GM18909 (cell line): ENCODE measurements at regions not wholly inside any gene's neighbourhood (a gene's known extent, or its start where the extent isn't known, plus 50 kb on each side); places are given as distances from the start of the nearest gene placed in this dataset.
"Not testable (repeated sequence)": the region's sequence is repeated elsewhere in the genome, so short reads cannot be mapped to it uniquely, and the experiment has no call there.

Source experiments
- ATAC-seq: cut with Tn5 transposase; IDR thresholded peaks from one replicate; pipeline ENCODE4 v1.9.1; 2021; ENCODE audit warnings: mild to moderate bottlenecking; ENCODE audit not compliant: unreplicated experiment, poor library complexity

DNA sequence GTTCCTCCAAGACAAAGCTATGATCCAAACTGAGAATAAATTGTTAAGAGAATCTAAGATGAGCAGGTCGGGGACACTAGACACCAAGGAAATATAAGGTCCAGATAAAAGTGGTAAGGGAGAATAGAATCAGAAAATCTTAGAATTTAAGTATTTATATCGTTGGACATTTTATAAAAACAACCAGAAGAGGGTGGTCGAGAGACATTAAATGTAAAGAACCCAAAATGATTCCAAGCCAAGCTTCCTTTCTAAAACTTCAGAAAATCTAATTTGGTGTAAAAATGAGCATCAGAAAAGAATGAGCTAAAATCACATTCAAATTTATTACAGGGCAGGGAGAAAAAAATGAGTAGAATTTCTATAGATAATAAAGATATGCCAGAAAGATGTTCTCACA is 97.8 kb upstream of the OGFRL1 start:
- no peak for ATAC-seq

DNA sequence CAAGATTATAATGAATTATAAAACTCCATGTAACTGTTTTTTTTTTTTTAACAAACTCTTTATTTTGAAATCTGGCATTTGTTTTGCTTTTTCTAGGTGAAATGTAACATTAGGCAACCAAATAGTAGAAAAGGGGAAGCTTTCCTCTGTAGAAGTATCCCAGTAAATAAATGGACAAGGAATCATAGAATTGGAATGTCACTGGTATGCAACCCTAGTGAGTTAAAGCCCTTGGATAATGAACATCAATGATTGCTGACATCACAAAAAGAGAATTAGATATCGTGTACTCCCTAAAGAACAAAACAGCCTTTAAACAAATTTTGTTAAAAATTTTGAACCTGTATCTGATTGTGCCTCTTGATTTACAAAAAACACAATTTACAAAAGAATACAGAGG is 93.9 kb upstream of the OGFRL1 start:
- ATAC-seq: no peak

DNA sequence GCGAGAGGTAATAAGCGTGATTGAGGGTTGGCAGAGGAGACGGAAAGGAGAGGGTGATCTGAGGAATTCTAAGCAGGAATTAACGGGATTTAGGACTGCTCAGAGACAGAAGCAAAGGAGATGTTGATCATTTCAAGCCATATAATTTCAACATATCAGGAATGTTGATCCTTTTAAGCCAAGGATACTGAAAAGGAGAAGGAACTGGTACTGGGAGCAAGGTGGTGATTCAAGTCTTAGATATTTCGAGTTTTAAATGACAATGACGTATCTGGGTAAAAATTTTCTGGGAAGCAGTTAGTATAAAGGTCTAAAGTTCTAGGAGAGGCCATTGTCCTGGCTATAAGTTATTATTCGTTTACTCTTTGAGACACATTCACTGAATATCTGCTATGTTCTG is 91.3 kb upstream of the OGFRL1 start:
- no peak for ATAC-seq

DNA sequence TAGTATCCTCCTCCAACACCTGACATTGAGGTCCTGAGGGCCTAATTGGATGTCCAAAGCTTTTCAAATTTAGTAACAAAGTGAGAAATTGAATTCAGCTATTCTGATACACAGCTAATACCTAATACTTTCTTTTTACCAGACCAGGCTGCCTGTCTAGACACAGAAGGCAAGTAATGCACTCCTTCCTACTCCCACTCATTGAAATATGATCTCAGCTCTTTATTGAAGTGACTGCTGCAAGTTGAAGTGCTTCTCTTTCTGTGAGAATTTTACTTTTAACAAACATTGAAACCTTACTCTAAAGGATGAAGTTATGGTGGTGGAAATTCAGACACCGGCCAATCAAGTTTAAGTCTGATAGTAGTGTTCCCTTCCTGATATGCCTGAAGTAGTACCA is 90.8 kb upstream of the OGFRL1 start:
- ATAC-seq: no peak

DNA sequence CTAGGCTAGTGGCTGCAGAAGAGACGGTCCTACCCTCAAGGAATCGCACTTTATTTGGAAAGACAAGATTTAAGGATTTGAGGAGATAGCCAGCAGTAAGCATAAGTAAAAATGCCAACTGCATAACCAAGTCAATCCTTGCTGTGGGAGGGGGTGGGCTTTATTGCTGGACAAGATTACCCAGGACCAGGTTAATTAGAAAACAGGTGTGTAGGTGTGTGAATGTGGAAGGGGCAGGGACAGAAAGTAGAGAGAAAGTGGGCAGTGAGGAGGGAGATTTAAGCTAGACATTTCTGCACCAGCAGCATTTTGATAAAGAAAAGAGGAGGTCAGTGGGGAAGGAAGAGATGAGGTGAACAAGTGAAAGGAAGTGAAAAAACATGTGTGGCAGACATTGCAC is 89.7 kb upstream of the OGFRL1 start:
- ATAC-seq: no peak

DNA sequence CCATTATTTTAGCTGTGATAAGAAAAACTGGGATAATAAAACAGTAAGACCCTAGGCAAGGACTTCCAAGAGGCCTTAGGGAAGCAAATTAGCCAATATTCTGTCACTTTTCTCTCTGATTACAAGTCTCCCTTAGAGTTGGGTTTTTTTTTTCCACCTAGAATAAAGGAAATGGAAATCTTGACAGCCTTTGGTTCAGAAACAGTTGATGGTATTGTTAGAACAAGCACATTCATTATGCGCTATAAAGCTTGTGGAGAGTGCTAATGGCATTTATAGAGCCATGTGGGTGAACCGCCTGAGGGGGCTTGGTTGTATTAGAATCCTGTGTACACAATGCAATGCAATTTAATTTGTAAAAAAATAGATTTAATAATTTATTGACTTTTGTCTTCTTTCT is 88.9 kb upstream of the OGFRL1 start:
- ATAC-seq: no peak

DNA sequence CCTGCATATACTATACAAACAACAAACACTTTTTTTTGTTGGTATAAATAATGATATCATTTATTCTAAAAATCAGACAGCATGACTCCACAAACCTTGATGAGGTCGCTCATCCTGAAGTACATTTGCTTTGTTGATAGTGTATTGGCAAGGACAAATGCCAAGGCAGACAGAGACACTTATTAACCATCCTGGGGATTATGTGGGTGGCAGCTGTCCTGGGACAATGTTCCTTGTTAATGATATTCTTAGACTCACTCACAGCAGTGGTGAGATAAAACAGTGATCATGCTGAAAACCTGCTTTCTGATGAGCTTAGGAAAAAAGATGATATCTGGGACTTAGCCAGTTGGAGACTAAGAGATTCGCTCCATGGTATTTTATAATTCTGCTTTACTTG is 85.4 kb upstream of the OGFRL1 start:
- ATAC-seq: no peak

DNA sequence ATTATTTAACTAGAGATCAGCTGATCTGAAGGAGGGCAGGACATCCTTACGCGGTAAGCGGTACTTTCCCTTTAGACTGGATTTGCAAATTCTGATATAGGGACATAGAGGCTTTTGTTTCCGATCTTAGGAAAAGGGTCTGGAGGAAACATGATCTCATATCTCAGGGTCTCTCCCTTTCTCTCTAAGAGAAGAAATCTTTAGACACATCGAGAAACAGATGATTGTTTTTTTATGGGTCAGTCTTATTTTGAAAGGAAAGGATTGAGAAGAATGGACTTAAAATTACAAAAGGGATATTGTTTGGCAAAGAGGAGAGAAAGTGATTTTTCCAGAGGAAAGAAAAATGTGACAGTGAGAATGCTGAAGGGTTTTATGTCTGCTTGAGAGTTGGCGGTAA is 83.9 kb upstream of the OGFRL1 start:
- no peak for ATAC-seq

DNA sequence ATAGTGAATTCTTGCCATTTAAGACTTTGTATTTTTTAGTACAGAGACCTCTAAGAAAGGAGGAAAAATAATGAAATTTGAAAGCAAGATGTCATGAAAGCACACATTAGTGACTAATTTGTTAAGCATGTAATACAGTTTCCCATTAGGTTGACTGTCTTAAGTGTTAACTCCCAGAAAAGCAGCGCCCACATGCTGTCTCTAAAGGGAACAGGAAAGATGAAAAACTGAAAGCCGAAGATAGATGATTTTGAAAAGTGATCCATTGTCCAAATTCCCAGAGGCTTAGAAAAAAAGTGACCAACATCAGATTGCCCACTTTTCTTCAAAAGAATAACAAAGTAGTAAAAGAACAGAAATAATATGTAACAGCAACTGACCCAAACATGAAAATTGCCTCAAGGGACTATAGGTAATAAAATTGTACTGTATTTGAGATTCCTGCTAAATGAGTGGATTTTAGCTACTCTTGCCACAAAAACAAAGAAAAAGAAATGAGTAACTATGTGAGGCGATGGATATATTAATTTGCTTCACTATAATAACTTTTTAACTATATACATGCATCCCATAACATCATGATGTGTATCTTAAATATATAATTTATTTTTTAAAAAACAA is 83.2 kb upstream of the OGFRL1 start:
- no peak for ATAC-seq

DNA sequence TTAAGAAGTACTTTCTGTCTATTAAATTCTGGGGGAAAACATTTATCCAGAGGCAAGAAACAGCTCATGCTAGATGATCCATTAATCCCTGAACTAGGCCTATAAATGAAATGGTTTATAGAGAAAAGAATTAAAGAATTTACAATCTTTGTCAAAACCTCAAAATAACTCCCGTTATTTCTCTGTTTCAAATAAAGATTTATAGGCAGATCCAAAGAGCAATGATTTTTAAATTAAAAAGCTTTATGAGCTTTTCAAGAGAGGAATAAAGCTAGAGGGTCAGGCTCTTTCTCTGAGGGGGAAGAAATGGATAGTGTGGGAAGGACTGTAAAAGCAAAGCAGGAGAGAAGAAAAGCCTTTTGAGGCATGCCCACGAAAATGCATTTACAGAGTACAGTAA is 82.5 kb upstream of the OGFRL1 start:
- no peak for ATAC-seq

DNA sequence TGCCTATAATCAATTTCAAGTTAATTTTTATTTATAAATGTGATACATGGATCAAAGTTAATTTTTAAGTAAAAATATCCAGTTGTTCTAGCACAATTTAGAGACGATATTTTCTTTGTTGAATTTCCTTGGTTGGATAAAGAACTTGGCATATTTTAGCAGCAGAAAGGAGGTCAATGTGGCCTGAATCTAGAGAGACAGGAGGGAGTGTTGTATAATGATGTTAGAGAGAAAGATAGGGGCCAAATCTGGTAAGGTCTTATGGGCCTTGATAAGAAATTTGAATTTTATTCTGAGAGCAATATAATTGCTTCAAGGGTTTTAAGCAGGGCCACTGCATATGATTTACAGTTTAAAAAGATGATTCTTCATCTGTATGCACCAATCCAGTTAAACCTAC is 79.4 kb upstream of the OGFRL1 start:
- no peak for ATAC-seq

DNA sequence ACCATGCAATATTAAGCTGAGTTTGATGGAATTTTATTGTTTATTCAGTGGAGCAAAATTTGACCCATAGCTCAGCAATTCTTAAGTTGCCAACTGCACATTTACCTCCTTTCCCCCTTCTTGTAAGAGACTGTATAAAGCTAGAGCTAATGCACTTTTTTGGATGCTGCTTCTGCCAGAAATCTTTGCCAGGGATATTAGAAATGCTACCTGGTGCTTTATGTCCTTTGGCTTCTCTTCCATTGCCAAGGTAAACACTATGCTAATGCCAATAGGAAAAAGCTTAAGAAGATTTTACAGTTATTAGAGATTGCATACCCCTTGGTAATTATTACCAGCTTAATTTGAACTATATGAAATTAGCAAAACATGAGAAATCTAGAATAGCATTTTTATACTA is 79.0 kb upstream of the OGFRL1 start:
- no peak for ATAC-seq

DNA sequence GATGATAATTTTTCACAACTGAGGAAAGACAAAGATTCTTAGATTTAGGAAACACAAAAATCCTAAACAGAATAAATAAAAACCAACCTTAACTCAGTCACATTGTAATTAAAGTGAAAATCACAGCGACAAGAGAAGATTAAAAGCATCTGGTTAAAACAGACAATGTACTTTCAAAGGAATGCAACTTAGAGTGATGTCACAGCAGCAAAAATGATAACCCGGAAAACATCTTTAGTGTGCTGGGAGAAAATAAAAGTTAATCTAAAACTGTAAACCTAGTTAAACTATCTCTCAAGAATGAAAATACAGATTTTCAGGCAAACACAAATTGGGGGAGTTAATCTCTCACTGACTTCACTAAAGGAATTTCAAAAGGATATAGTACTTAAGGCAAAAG is 76.8 kb upstream of the OGFRL1 start:
- ATAC-seq: no peak

DNA sequence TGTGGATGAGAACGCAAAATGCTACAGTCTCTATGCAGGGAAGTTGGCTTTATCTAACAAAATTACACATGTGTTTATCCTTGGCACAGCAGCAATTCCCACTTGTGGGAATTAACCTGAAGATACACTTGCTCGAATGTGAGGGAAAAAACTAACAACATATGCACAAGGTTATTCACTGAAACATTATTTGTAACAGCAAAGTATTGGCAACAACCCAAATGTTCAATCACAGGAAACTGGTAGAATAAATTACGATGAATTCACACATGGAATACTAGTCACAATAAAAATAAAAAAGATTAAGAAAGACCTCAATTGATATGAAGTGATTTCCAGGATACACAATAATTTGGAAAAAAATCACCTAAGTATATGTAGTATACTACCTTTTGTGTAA is 68.1 kb upstream of the OGFRL1 start:
- no peak for ATAC-seq

DNA sequence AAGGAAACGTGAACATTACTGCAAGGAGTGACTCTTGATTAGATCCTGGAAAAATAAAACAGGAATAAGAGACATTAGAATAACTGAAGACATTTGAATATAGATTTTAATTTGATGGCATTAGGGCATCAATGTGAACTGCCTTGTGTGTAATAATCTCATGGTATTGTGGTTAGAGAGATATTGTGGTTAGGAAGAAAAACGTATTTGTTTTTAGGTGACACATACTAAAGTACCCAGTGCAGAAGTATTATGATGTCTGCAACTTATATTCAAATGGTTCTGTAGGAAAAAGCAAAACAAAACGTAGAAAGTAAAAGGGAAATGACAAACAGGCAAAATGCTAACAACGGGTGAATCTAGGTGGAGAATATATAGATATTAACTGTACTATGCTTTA is 65.9 kb upstream of the OGFRL1 start:
- no peak for ATAC-seq

DNA sequence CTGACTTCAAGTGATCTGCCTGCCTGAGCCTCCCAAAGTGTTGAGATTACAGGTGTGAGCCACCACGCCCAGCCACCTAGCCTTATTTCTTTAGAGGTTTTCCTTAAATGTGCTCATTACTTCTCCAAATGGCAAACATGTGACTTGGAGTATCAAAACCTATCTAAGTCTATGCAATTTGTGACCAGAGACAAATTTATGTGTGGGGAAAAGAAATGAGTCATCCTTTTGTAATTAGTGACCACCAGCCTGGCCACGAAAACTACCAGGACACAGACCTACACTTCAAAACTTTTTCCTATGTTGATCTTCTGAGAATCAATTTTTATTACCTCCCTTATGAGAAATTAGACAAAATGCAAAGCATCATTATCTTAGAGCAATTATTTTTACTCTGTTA is 64.6 kb upstream of the OGFRL1 start:
- ATAC-seq: no peak

DNA sequence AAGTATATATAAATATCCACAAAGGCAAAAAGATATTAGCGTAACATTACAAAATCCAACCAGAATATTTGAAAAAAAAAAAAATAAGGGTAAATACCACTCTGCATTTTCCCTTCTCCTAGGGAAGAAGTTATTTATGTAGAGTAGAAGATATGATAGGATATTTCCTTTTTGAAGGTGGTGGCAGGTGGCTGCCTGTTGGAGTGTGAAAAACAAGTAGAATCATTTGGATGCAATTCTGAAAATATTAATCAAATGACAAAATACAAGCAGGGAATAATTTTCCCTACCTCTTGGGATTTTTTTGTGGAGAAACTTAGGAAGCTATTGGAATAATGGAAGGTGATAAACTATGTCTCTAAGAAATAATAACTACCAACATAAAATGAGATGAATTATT is 62.5 kb upstream of the OGFRL1 start:
- ATAC-seq: no peak

DNA sequence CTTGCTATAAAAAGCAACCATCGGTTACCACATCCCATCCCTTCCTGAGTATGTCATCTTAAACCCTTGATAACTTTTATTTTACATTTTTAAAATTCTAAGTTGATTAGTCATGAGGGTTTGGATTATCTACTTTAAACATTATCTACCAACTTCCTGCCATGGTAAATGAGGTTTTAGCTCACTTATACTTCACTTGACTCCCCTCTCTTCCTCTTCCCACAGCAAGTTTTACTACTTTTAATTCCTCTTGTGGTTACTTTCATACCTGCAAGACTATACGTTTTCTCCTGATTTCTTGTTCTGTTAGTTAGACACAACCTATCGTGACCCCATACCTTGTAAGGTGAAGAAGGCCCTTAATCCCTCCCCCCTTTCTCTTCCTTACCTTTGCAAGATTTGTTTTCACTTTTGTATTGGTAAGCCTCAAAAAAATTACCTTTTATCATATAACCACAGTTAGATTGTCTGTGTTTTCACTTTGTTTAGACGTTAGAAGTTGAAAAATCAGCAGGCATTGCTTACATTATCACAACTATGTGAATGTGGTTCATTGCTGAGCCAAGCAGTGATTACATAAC is 60.1 kb upstream of the OGFRL1 start:
- no peak for ATAC-seq

DNA sequence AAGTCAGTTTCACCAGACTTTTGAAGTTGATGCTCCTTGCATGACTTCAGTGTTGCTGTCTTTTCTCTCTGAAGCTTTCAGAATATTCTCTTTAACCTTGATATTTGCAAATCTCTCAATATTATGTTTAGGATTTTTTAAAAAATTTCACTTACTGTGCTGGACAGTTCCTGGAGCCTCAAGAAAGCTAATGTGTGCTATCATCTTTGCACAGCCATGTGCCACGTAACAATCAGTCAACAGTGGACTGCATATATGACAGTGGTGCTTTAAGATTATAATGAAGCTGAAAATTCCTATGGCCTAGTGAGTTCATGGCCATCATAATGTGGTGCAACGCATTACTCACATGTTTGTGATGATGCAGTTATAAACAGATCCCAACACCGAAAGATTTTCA is 59.1 kb upstream of the OGFRL1 start:
- no peak for ATAC-seq

DNA sequence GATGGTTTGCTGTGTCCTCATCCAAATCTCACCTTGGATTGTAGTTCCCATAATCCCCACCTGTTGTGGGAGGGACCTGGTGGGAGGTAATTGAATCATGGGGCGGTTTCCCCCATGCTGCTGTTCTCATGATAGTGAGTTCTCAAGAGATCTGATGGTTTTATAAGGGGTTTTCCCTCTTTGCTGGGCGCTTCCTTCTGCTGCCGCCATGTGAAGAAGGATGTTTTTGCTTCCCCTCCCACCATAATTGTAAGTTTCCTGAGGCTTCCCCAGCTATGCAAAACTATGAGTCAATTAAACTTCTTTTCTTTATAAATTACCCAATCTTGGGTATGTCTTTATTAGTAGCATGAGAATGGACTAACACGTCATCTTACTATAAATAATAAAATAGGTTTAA is 55.7 kb upstream of the OGFRL1 start:
- not testable (repeated sequence) for ATAC-seq

DNA sequence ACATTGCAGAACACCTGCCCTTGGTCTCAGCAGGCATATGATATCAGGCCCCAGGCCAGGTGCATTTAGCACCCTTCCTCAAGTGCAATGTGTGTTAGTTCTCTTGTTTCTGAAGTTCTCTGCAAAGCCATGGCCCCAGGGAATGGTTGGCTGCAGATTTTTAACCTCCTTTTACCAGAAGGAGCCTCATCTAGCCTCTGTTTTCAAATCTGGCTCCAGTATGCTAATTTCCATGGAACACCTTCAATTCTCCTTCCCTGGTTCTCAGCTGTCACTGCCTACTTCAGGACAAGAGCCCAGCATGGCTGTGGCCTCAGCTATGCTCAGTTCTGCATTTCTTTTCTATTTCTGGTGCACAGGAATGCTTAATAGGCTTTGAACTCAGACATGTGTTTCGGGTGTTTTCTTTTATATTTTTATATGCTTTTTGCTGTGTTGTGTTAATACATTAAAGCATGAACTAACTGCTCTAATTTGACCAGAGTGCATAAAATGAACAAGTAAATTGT is 51.6 kb upstream of the OGFRL1 start:
- ATAC-seq: no peak

DNA sequence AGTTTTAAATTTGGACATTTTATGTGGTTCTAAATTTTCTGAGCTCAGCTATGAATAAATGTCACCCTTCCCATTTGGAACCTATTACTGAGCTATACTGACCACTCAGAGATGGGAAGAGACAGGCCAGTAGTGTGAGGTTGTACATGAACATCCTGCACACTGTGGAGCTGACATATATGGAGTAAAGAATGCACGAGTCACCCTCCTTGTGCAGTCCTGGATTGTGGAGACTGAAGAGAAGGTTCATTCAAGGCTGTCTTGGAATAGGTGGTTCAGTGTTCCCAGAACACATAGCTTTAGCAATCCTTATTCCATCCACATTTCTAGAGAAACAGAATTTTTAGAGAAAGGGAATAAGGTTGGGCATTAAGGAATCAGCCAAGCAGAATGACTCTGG is 50.3 kb upstream of the OGFRL1 start:
- no peak for ATAC-seq
